22Rv1 (cell line): ENCODE measurements at regions not wholly inside any gene's neighbourhood (a gene's known extent, or its start where the extent isn't known, plus 50 kb on each side); places are given as distances from the start of the nearest gene placed in this dataset.
"Not testable (repeated sequence)": the region's sequence is repeated elsewhere in the genome, so short reads cannot be mapped to it uniquely, and the experiment has no call there.

Experiments
- H3K27ac ChIP-seq: fragments of 450-650 bp; 2 replicates; pipeline ENCODE4 v1.5.1; 2017
- CTCF ChIP-seq: fragments of 450-650 bp; IDR thresholded peaks from 2 replicates; pipeline ENCODE4 v1.5.1; 2017; ENCODE audit warnings: mild to moderate bottlenecking
- ZFX ChIP-seq: fragments of 450-650 bp; IDR thresholded peaks from 2 replicates; pipeline ENCODE4 v1.6.1; 2017; ENCODE audit warnings: antibody characterized with exemption, borderline replicate concordance

- no peak overlapping the region for H3K27ac ChIP-seq
- TF ChIP-seq ZFX (no peak), CTCF (no peak)
These were observed 121.4 kb upstream of the GORAB start for GRCh38 chr1:170410401-170411166.

- TF ChIP-seq ZFX = no peak
- no peak for TF ChIP-seq CTCF
- H3K27ac ChIP-seq = no peak overlapping the region
These were observed 116.8 kb upstream of the GORAB start for GRCh38 chr1:170414989-170415709.

GRCh38 chr1:170415710-170416372 lies 116.1 kb upstream of the GORAB start:
- H3K27ac ChIP-seq = no peak overlapping the region
- TF ChIP-seq ZFX (no peak), CTCF (no peak)

GRCh38 chr1:170424346-170424745 lies 107.6 kb upstream of the GORAB start:
- TF ChIP-seq ZFX (no peak), CTCF (no peak)

GRCh38 chr1:170426596-170426995 lies 105.4 kb upstream of the GORAB start:
- H3K27ac ChIP-seq = no peak overlapping the region
- TF ChIP-seq ZFX = no peak
- TF ChIP-seq CTCF = no peak

More at GRCh38 chr1:170424346-170424745, 107.6 kb upstream of the GORAB start:
- H3K27ac ChIP-seq = no peak overlapping the region

GRCh38 chr1:170427002-170427401 lies 105.0 kb upstream of the GORAB start:
- not testable (repeated sequence) for H3K27ac ChIP-seq

- H3K27ac ChIP-seq = no peak overlapping the region
- TF ChIP-seq CTCF (no peak), ZFX (no peak)
These were observed 95.0 kb upstream of the GORAB start for GRCh38 chr1:170436928-170437327.
